GM23248 (cell line): ENCODE measurements at regions not wholly inside any gene's neighbourhood (a gene's known extent, or its start where the extent isn't known, plus 50 kb on each side); places are given as distances from the start of the nearest gene placed in this dataset.

ENCODE experiments used
- DNase-seq: peaks from one replicate; pipeline ENCODE4 v3.0.0-alpha.2; 2015
- H2AFZ ChIP-seq: fragments of 200-600 bp; sonication (generic); 2 replicates; pipeline ENCODE4 v1.6.1; 2016; ENCODE audit warnings: antibody characterized with exemption
- H3F3A ChIP-seq: fragments of 200-600 bp; sonication (generic); 2 replicates; pipeline ENCODE4 v1.6.1; 2016; ENCODE audit warnings: mild to moderate bottlenecking, antibody characterized with exemption, mixed run types; ENCODE audit not compliant: insufficient read depth
- H3K27ac ChIP-seq: fragments of 200-600 bp; sonication (generic); 2 replicates; pipeline ENCODE4 v1.5.1; 2016; ENCODE audit warnings: mild to moderate bottlenecking
- H3K27me3 ChIP-seq: fragments of 200-600 bp; sonication (generic); replicated peaks from 2 replicates; pipeline ENCODE4 v1.6.1; 2016; ENCODE audit warnings: mild to moderate bottlenecking; ENCODE audit not compliant: insufficient read depth
- H3K36me3 ChIP-seq: fragments of 200-600 bp; sonication (generic); 2 replicates; pipeline ENCODE4 v1.6.1; 2016; ENCODE audit warnings: low read depth, mild to moderate bottlenecking
- H3K4me1 ChIP-seq: fragments of 200-600 bp; sonication (generic); 2 replicates; pipeline ENCODE4 v1.6.1; 2016; ENCODE audit warnings: mild to moderate bottlenecking; ENCODE audit not compliant: insufficient read depth
- H3K4me2 ChIP-seq: fragments of 200-600 bp; sonication (generic); one replicate; pipeline ENCODE4 v1.6.1; 2016; ENCODE audit warnings: mild to moderate bottlenecking; ENCODE audit not compliant: unreplicated experiment
- H3K4me3 ChIP-seq: fragments of 200-600 bp; sonication (generic); 2 replicates; pipeline ENCODE4 v1.5.1; 2016; ENCODE audit warnings: mild to moderate bottlenecking
- H3K79me2 ChIP-seq: fragments of 200-600 bp; sonication (generic); 2 replicates; pipeline ENCODE4 v1.6.1; 2016; ENCODE audit warnings: mild to moderate bottlenecking; ENCODE audit not compliant: insufficient read depth
- H3K9ac ChIP-seq: fragments of 200-600 bp; sonication (generic); 2 replicates; pipeline ENCODE4 v1.6.1; 2016; ENCODE audit warnings: mild to moderate bottlenecking
- H3K9me2 ChIP-seq: fragments of 200-600 bp; sonication (generic); 2 replicates; pipeline ENCODE4 v1.6.1; 2016; ENCODE audit warnings: mixed run types, mild to moderate bottlenecking, moderate library complexity; ENCODE audit not compliant: insufficient read depth
- H3K9me3 ChIP-seq: fragments of 200-600 bp; sonication (generic); one replicate; pipeline ENCODE4 v1.6.1; 2017; ENCODE audit warnings: low read depth
- H4K20me1 ChIP-seq: fragments of 200-600 bp; sonication (generic); 2 replicates; pipeline ENCODE4 v1.6.0; 2016; ENCODE audit not compliant: insufficient read depth
- EZH2 ChIP-seq: fragments of 200-600 bp; sonication (generic); IDR thresholded peaks from 2 replicates; pipeline ENCODE4 v1.6.1; 2018; ENCODE audit warnings: antibody characterized with exemption, mild to moderate bottlenecking; ENCODE audit not compliant: insufficient read depth, poor library complexity, severe bottlenecking
- EZH2phosphoT487 ChIP-seq: fragments of 200-600 bp; sonication (generic); IDR thresholded peaks from 2 replicates; pipeline ENCODE4 v1.6.1; 2018; ENCODE audit warnings: antibody characterized with exemption, moderate library complexity, mild to moderate bottlenecking, low read depth; ENCODE audit not compliant: insufficient read depth
- WGBS, 2 experiments: methylation state at CpG; one replicate each; pipeline ENCODE4 v1.1.6; 2015 to 2017; ENCODE audit warnings: low lambda C conversion rate in 2 of 2, low coverage in 1 of 2; ENCODE audit errors: missing lambda C conversion rate in 2 of 2; 5-methylcytosine and 5-hydroxymethylcytosine counted together
- in situ Hi-C: fragments of 300-500 bp; cut with MboI; formaldehyde crosslinking; loops from 2 replicates; pipeline ENCODE4 v1.15.0; 2020

DNA sequence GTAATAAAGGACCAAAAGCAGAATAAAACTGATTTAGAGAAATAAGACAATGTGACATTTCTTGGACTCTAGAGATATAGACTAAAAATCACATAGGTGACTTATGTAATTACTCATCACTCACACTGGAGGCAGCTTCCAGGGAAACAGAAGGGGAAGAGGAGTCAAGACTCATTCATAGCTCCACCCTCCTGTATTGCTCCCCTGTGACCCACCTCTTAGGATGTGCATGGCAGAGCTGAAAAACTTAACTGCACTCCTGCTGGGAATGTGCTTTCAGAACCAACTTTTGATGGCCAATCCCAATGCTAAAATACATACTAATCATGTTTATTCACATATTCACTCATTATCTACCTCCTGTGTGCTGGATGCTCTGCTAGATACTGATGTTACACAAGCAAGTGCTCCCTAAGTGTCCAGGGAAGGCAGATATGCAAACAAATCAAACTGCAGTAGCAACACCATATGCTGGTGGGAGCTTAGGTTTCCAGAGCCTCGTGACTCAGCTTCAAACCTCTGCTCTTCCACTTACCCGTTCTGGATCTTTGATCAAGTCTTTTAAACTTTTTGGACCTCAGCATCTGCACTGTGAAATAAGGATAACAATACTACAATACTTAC is 316.1 kb downstream of the GALC start:
- TF ChIP-seq EZH2phosphoT487 (no peak), EZH2 (no peak)
- Histone ChIP-seq H3K4me2 (no peak overlapping the region), H3K27me3 (no peaks in the 10 kb centered on the region), H2AFZ (no peak overlapping the region), H3K9ac (no peak overlapping the region), H3F3A (no peaks in the 10 kb centered on the region), H3K4me1 (no peaks in the 10 kb centered on the region), H3K79me2 (no peaks in the 10 kb centered on the region), H3K4me3 (no peak overlapping the region), H3K9me2 (peaks cover 2% of the 10 kb centered on the region; the same call in 1 of the 2 replicates), H3K27ac (no peak overlapping the region), H3K36me3 (no peaks in the 10 kb centered on the region), H3K9me3 (no peaks in the 10 kb centered on the region), H4K20me1 (no peaks in the 10 kb centered on the region)
- in situ Hi-C loops: no loop called here
- DNase-seq: no peak
- WGBS, 2 experiments: 6 to 14% methylated on average over 2 of the region's 2 CpGs

DNA sequence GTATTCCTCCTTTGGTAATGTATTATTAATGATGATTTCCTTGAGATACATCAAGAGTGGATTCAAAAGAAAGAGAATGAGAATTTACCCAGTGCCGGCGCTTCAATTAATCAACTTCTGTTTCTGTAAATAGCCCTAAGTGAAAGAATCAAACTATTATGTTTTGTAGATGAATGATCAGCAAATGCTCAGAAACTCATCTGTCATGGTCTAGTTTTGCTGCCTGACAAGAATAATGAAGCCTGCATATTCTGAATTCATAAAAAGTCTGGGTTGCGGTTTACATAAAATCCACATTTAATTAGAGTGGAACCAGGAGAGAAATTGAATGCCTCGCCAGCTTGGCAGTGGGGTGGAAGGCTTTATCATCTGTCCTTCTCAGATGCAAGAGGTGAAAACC is 325.3 kb downstream of the GALC start:
- H3F3A ChIP-seq: no peaks in the 10 kb centered on the region
- H3K4me2 ChIP-seq: no peak overlapping the region
- no peak for TF ChIP-seq EZH2
- no peak for TF ChIP-seq EZH2phosphoT487
- no peaks in the 10 kb centered on the region for H4K20me1 ChIP-seq
- H3K9me2 ChIP-seq: no peaks in the 10 kb centered on the region
- no peak overlapping the region for H2AFZ ChIP-seq
- in situ Hi-C loops: no loop called here
- no peaks in the 10 kb centered on the region for H3K27me3 ChIP-seq
- no peaks in the 10 kb centered on the region for H3K9me3 ChIP-seq
- H3K79me2 ChIP-seq: no peaks in the 10 kb centered on the region
- no peaks in the 10 kb centered on the region for H3K4me1 ChIP-seq
- no peak overlapping the region for H3K4me3 ChIP-seq
- no peak overlapping the region for H3K9ac ChIP-seq
- H3K27ac ChIP-seq: no peak overlapping the region
- DNase-seq: no peak
- WGBS, 2 experiments: 33 to 56% methylated on average over 4 of the region's 4 CpGs
- no peaks in the 10 kb centered on the region for H3K36me3 ChIP-seq

DNA sequence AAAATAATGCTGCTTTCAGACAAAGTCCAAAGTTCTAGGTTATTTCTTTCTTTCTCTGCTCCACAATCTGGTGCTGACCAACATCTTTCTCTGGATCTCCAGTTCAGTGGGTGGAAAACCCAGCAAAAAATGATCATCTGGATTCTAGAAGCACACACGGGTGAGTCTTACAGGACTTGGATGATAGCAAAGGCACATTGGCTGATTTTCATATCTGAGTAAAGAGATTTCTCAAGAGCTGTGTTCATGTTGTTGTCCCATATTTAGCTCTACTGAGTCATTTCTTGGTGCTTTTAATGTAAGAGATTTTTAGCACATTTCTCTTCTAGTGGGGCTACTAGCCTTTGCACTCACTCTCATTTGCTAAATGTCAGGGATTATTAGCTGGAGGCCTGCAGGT is 336.7 kb downstream of the GALC start:
- WGBS, 2 experiments: 0% methylated on average over 1 of the region's 1 CpG

DNA sequence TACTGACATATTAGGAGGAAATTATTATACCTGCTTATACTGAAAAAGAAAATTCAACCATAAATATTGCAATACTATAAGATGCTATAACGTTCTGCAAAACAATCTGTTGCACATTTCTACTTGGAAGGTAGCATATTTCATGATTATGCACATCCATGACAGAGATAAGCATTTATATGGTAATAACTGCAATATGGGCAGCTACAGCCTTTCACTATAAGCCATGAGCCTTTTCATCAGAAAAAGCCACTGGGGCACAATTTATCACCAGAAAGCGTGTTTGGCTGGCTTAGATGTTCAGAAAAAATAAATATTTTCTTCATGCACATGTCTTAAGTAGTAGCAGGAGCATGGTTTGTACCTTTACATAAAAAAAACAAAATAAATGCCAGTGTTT is 340.7 kb downstream of the GALC start:
- TF ChIP-seq EZH2phosphoT487 (no peak), EZH2 (no peak)
- in situ Hi-C loops: no loop called here
- Histone ChIP-seq H3K79me2 (no peaks in the 10 kb centered on the region), H3K9me2 (no peaks in the 10 kb centered on the region), H3K27me3 (no peaks in the 10 kb centered on the region), H3K36me3 (no peaks in the 10 kb centered on the region), H3F3A (no peaks in the 10 kb centered on the region), H3K27ac (no peak overlapping the region), H4K20me1 (no peaks in the 10 kb centered on the region), H3K4me1 (no peaks in the 10 kb centered on the region), H3K9me3 (no peaks in the 10 kb centered on the region), H3K9ac (no peak overlapping the region), H3K4me3 (no peak overlapping the region), H2AFZ (no peak overlapping the region), H3K4me2 (no peak overlapping the region)
- 21 to 30% methylated on average over 2 of the region's 2 CpGs for WGBS, 2 experiments
- DNase-seq: no peak

More for the DNA sequence above, 336.7 kb downstream of the GALC start:
- Histone ChIP-seq H3K9ac (no peak overlapping the region), H3K4me3 (no peak overlapping the region), H3K4me2 (no peak overlapping the region), H3K9me3 (no peaks in the 10 kb centered on the region), H3K79me2 (no peaks in the 10 kb centered on the region), H4K20me1 (no peaks in the 10 kb centered on the region), H3F3A (no peaks in the 10 kb centered on the region), H3K27me3 (no peaks in the 10 kb centered on the region), H2AFZ (no peak overlapping the region), H3K36me3 (no peaks in the 10 kb centered on the region), H3K9me2 (no peaks in the 10 kb centered on the region), H3K27ac (no peak overlapping the region), H3K4me1 (no peaks in the 10 kb centered on the region)
- TF ChIP-seq EZH2phosphoT487 (no peak), EZH2 (no peak)
- peak; percentile 6 for DNase-seq
- in situ Hi-C loops: no loop called here

DNA sequence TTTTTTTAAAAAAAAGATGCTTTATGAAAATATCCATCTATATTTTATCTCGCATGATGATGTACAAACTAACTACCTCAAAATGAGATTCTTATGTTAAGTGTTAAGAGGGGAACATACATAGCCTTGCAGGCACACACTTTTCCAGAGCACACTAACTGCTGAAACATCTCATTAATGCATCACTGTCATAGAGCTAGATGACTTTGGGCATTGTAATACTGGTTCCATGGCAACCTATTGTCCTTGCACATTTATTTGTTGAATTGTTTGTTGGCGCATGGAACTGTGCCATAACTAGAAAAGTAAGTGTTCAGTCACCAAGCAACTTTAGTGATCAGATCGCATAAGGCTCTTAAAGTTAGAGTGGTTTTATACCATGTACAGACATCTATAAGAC is 348.3 kb downstream of the GALC start:
- H3K4me2 ChIP-seq: no peak overlapping the region
- H3K4me3 ChIP-seq: no peak overlapping the region
- H2AFZ ChIP-seq: no peak overlapping the region
- in situ Hi-C loops: no loop called here
- no peak overlapping the region for H3K27ac ChIP-seq
- no peaks in the 10 kb centered on the region for H3K79me2 ChIP-seq
- H3K9ac ChIP-seq: no peak overlapping the region
- no peaks in the 10 kb centered on the region for H3K36me3 ChIP-seq
- H3K9me2 ChIP-seq: no peaks in the 10 kb centered on the region
- DNase-seq: no peak
- H3K9me3 ChIP-seq: no peaks in the 10 kb centered on the region
- no peaks in the 10 kb centered on the region for H3K27me3 ChIP-seq
- TF ChIP-seq EZH2 (no peak), EZH2phosphoT487 (no peak)
- H3F3A ChIP-seq: no peaks in the 10 kb centered on the region
- H3K4me1 ChIP-seq: no peaks in the 10 kb centered on the region
- 52 to 59% methylated on average over 3 of the region's 3 CpGs for WGBS, 2 experiments
- H4K20me1 ChIP-seq: no peaks in the 10 kb centered on the region
